Bronchial epithelial cell (primary cell): ENCODE measurements at regions not wholly inside any gene's neighbourhood (a gene's known extent, or its start where the extent isn't known, plus 50 kb on each side); places are given as distances from the start of the nearest gene placed in this dataset.
"Not testable (repeated sequence)": the region's sequence is repeated elsewhere in the genome, so short reads cannot be mapped to it uniquely, and the experiment has no call there.

Experiments used
- DNase-seq: peaks from one replicate; pipeline ENCODE4 v3.0.0-alpha.2; 2010; ENCODE audit warnings: low read depth
- FAIRE-seq: peaks from 2 replicates; lab custom pipeline; 2011; peaks lifted over from hg19 to GRCh38; lab: Jason Lieb, UNC
- H3K27me3 ChIP-seq: 2 replicates; pipeline ENCODE4 v1.5.1; 2011; ENCODE audit warnings: low read length; ENCODE audit not compliant: control insufficient read depth, insufficient read depth
- H3K36me3 ChIP-seq: 2 replicates; pipeline ENCODE4 v1.5.1; 2011; ENCODE audit warnings: low read length; ENCODE audit not compliant: control insufficient read depth, insufficient read depth
- H3K4me3 ChIP-seq: 2 replicates; pipeline ENCODE4 v1.5.1; 2011; ENCODE audit warnings: mild to moderate bottlenecking, low read depth, low read length, control low read depth
- TF ChIP-seq, protein P1 (sequence below): IDR thresholded peaks from 2 replicates; pipeline ENCODE4 v1.5.1; 2011; ENCODE audit warnings: mild to moderate bottlenecking, moderate library complexity, low read length, control low read depth, inconsistent platforms; ENCODE audit not compliant: insufficient read depth, severe bottlenecking

DNA sequence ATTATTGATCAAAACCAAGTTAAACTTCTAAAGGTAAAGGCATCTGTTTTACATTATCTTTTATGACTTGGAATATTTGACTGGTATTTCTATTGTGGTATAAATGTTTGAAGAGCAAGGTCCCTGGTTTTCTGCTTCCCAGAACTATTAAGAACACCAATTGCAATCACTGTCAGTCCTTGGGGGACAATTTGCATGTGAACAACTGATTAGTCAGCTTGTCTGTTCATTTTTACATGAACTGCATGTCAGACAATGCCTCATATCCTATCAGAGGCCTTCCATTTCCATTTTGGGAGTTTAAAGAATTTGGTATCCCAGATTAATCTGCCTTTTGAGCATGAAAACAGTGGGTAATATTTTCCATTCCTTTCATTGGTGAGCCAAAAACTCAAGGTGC lies 654.9 kb upstream of the USP24 start:
- TF ChIP-seq, protein P1, sequence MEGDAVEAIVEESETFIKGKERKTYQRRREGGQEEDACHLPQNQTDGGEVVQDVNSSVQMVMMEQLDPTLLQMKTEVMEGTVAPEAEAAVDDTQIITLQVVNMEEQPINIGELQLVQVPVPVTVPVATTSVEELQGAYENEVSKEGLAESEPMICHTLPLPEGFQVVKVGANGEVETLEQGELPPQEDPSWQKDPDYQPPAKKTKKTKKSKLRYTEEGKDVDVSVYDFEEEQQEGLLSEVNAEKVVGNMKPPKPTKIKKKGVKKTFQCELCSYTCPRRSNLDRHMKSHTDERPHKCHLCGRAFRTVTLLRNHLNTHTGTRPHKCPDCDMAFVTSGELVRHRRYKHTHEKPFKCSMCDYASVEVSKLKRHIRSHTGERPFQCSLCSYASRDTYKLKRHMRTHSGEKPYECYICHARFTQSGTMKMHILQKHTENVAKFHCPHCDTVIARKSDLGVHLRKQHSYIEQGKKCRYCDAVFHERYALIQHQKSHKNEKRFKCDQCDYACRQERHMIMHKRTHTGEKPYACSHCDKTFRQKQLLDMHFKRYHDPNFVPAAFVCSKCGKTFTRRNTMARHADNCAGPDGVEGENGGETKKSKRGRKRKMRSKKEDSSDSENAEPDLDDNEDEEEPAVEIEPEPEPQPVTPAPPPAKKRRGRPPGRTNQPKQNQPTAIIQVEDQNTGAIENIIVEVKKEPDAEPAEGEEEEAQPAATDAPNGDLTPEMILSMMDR, result no peak
- Histone ChIP-seq H3K4me3 (no peak overlapping the region), H3K36me3 (no peaks in the 10 kb centered on the region), H3K27me3 (no peaks in the 10 kb centered on the region)
- no peak for DNase-seq
- FAIRE-seq, result no peak

DNA sequence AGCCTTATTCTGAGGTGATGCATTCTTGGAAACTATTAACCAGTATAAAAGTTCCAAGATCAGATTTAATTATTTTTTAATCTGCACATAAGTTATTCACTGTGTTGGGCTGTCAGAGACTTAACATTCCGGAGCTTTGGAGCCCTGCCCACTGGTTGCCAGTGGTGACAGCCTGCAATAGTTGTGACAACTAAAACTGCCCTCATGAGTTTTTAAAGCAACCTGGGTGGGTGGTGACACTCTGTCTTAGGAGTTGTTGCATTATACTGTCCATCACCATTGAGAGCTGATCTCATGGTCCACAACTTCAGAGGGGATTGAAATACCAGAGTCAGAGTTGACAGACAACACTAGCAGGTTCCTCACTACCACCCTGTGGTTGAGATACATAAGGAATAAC lies 653.9 kb upstream of the USP24 start:
- TF ChIP-seq, protein P1, result no peak
- DNase-seq (no peak), FAIRE-seq (no peak)
- Histone ChIP-seq H3K27me3 (no peaks in the 10 kb centered on the region), H3K4me3 (no peak overlapping the region), H3K36me3 (no peaks in the 10 kb centered on the region)

DNA sequence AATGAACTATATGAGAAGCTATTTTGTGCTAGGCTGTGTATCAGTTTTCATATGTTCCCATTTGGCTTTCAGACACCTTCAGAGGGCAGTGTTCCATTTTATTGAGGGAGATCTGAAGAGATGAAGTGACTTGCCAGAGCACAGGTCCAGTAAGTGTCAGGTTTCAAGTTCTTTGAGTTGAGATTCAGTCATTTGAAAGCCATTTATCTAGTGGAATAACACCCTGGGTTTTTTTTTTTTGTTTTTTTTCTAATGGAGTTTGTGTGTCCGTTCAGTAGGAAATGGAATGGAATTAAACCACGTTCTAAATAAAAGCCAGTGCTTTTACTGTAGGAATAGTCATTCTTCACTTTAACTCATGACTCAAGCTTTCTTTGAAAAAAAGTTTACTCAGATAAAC lies 652.9 kb upstream of the USP24 start:
- Histone ChIP-seq H3K27me3 (no peaks in the 10 kb centered on the region), H3K4me3 (no peak overlapping the region), H3K36me3 (no peaks in the 10 kb centered on the region)
- no peak for FAIRE-seq
- TF ChIP-seq, protein P1, result no peak
- DNase-seq, result peak; percentile 12

DNA sequence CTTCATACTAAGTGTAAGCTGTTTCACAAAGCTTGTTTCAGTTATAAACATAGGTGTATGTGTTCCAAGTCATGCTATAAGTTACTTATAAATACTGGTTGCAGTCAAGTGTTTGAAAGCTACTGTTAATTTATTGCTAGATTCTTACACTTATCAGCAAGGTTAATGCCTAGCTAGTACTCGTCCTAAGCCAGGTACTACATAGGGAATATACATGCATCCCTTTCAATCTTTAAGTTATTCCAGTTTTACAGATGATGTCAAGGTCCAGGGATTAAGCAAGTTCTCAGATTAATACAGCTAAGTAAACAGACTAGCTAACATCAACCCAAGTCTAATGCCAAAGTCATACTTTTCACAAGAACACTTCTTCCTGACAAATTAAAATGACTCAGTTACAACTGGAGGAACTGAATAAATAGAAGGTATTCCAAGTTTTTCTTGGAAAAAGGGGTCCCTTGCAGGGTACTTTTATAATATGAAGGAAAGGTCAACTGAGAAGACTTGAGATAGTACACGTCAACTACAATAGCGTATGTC lies 652.2 kb upstream of the USP24 start:
- TF ChIP-seq, protein P1, result no peak
- no peak overlapping the region for H3K4me3 ChIP-seq
- FAIRE-seq, result no peak

DNA sequence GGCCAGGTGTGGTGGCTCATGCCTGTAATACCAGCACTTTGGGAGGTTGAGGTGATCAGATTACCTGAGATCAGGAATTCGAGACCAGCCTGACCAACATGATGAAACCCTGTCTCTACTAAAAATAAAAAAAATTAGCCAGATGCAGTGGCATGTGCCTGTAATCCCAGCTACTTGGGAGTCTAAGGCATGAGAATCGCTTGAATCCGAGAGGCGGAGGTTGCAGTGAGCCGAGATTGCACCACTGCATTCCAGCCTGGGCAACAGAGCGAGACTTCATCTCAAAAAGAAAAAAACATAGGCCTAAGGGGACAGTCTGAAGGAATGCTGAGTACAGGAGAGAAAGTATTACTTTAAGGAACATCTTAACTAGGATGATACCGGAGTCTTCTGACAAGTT lies 650.6 kb upstream of the USP24 start:
- not testable (repeated sequence) for DNase-seq, FAIRE-seq, H3K27me3 ChIP-seq, H3K4me3 ChIP-seq, H3K36me3 ChIP-seq

More for the DNA sequence above, 652.2 kb upstream of the USP24 start:
- Histone ChIP-seq H3K36me3 (no peaks in the 10 kb centered on the region), H3K27me3 (no peaks in the 10 kb centered on the region)
- DNase-seq, result no peak

DNA sequence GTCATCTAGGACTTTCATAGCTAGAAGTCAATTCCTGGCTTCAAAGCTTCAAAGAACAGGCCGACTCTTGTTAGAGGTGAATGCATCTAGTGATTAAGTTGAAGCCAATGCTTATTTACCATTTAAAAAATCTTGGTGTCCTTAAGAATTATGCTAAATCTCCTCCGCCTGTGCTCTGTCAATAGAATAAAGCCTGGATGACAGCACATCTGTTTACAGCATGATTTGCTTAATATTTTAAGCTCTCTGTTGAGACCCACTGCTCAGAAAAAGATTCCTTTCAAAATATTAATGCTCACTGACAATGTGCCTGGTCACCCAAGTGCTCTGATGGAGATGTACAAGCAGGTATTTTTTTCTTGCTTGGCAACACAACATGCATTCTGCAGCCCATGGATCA lies 649.1 kb upstream of the USP24 start:
- no peak for DNase-seq
- no peaks in the 10 kb centered on the region for H3K27me3 ChIP-seq
- no peaks in the 10 kb centered on the region for H3K36me3 ChIP-seq
- TF ChIP-seq, protein P1, result no peak
- FAIRE-seq, result no peak
- no peak overlapping the region for H3K4me3 ChIP-seq
